ENCODE measurements at regions not wholly inside any gene's neighbourhood (a gene's known extent, or its start where the extent isn't known, plus 50 kb on each side); places are given as distances from the start of the nearest gene placed in this dataset.

DNA sequence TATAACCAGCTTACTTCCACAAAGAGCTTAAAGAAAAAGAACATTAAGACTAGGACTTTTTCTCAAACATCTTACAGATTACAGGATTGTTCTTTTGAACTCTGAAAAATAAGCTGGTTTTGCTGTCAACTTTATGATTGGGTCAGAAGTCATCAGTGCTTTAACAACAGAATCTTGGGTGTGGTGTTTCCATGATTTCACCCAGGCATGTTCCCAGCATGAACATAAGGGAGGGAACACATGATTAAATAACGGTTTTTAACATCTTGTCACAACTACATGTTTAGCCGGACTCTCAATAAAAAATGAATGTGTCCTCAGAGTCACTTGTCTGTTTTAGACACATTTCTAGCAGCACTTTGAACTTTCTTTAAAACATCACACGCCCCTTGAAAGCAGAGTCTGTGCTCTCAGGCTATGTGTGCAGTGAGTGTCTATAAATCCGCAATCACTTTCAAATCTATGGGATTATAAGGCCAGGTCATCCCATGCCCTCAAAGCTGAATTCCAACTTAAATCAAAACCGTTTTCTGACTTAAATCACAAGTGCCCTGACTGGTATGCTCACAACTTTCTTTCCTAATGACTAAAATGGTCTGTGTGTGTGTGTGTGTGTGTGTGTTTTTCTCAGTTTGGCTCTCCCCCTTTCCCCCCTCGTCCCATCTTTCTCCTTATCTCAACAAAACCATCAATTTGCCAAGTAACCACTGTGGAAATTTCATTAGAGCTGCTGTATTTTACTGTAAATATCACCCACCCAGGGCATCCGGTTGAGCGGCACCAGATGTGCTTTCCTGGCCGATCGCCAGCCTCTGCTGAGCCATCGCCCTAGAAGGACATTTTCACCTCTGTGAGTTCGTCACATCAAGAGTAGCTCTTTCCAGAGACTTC lies 216.8 kb upstream of the DTNBP1 start:
- H3K4me3 ChIP-seq (replicated peaks in 1 of 3; ENCODE audit: low read depth in 2 of 3, low read length in 3 of 3), result no peak overlapping the region
- peak in 1 of 3 donors; percentile 23 for DNase-seq
- peak overlapping the region in 6 of 7 donors; percentile 8 to 89 (median 50) for H3K27ac Mint-ChIP-seq
- peaks cover 0 to 3% of the 10 kb centered on the region in 2 donors for H3K36me3 Mint-ChIP-seq
- no peak overlapping the region for H2AFZ ChIP-seq (ENCODE audit: insufficient read depth, low read depth, low read length, poor library complexity, severe bottlenecking)
- peak overlapping the region in 1 of 2 donors; percentile 51 for H3K4me3 Mint-ChIP-seq
- peaks cover 0 to 4% (median 1%) of the 10 kb centered on the region in 3 donors for H3K27me3 Mint-ChIP-seq (ENCODE audit: low read depth in 3 of 3)
- WGBS (ENCODE audit: insufficient coverage), result 4% methylated on average over 8 of the region's 12 CpGs
- H3K4me2 ChIP-seq (replicated peaks; ENCODE audit: extremely low read depth, low read length, poor library complexity, severe bottlenecking), result peak overlapping the region; percentile 6
- H3K27ac ChIP-seq (ENCODE audit: low read depth in 1 of 2, low read length in 2 of 2), result no peak overlapping the region
- intact Hi-C loops (cut with micrococcal nuclease), result loop anchor here (10.0 kb wide), 2 partner anchors 245 to 255 kb away; partner anchors contain the start of gene MYLIP (in 1 of the 2)
- TF ChIP-seq, protein P1, sequence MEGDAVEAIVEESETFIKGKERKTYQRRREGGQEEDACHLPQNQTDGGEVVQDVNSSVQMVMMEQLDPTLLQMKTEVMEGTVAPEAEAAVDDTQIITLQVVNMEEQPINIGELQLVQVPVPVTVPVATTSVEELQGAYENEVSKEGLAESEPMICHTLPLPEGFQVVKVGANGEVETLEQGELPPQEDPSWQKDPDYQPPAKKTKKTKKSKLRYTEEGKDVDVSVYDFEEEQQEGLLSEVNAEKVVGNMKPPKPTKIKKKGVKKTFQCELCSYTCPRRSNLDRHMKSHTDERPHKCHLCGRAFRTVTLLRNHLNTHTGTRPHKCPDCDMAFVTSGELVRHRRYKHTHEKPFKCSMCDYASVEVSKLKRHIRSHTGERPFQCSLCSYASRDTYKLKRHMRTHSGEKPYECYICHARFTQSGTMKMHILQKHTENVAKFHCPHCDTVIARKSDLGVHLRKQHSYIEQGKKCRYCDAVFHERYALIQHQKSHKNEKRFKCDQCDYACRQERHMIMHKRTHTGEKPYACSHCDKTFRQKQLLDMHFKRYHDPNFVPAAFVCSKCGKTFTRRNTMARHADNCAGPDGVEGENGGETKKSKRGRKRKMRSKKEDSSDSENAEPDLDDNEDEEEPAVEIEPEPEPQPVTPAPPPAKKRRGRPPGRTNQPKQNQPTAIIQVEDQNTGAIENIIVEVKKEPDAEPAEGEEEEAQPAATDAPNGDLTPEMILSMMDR (IDR thresholded peaks at IDR 0.05), result no peak
- peaks cover 0 to 2% (median 0%) of the 10 kb centered on the region in 7 donors for H3K9me3 Mint-ChIP-seq
- no peaks in the 10 kb centered on the region for H3K27me3 ChIP-seq (ENCODE audit: control insufficient read depth in 2 of 2, insufficient read depth in 2 of 2, low read length in 2 of 2)
- H3K9ac ChIP-seq (ENCODE audit: insufficient read depth, low read length, poor library complexity, severe bottlenecking), result no peak overlapping the region
- H3K36me3 ChIP-seq (replicated peaks in 1 of 2; ENCODE audit: control insufficient read depth in 1 of 2, insufficient read depth in 2 of 2, low read length in 2 of 2), result no peaks in the 10 kb centered on the region
- H4K20me1 ChIP-seq (ENCODE audit: insufficient read depth, low read length), result no peaks in the 10 kb centered on the region
- peaks cover 64 to 65% of the 10 kb centered on the region in 2 donors for H3K4me1 ChIP-seq (ENCODE audit: control insufficient read depth in 1 of 2, insufficient read depth in 2 of 2, low read length in 2 of 2)
- H3K4me1 Mint-ChIP-seq, result peaks cover 61% of the 10 kb centered on the region
- H3K79me2 ChIP-seq (ENCODE audit: insufficient read depth, low read length), result no peaks in the 10 kb centered on the region
- H3K9me3 ChIP-seq (replicated peaks in 1 of 2; ENCODE audit: control insufficient read depth in 1 of 2, insufficient read depth in 1 of 2, low read length in 2 of 2), result no peaks in the 10 kb centered on the region

DNA sequence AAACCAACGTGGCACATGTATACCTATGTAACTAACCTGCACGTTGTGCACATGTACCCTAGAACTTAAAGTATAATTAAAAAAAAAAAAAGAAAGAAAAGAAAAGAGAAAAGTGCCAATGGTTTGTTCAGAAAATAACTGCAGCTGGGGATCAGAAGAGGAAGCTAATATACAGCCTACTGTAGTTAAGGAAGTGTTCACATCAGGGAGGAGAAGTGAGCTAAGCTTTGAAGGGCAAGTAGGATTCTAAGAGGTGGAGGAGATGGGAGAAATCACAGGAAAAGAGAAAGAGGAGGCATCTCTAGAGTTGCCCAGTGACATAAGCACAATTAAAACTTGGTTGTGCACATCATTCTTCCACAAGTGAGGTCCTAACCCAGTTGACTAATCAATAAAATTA lies 214.4 kb upstream of the DTNBP1 start:
- Mint-ChIP-seq H3K27ac (peak overlapping the region; percentile 48 to 97 (median 81)), H3K9me3 (peaks cover 0 to 2% (median 0%) of the 10 kb centered on the region in 7 donors), H3K4me3 (no peak overlapping the region), H3K36me3 (no peaks in the 10 kb centered on the region), H3K27me3 (ENCODE audit: low read depth in 3 of 3) (peaks cover 0 to 4% (median 0%) of the 10 kb centered on the region in 3 donors), H3K4me1 (peaks cover 70% of the 10 kb centered on the region)
- H2AFZ ChIP-seq (ENCODE audit: insufficient read depth, low read depth, low read length, poor library complexity, severe bottlenecking), result no peak overlapping the region
- H3K4me2 ChIP-seq (replicated peaks; ENCODE audit: extremely low read depth, low read length, poor library complexity, severe bottlenecking), result peak overlapping the region; percentile 15
- no peak overlapping the region for H3K4me3 ChIP-seq (replicated peaks in 1 of 3; ENCODE audit: low read depth in 2 of 3, low read length in 3 of 3)
- H3K9ac ChIP-seq (ENCODE audit: insufficient read depth, low read length, poor library complexity, severe bottlenecking), result no peak overlapping the region
- H3K9me3 ChIP-seq (replicated peaks in 1 of 2; ENCODE audit: control insufficient read depth in 1 of 2, insufficient read depth in 1 of 2, low read length in 2 of 2), result no peaks in the 10 kb centered on the region
- H4K20me1 ChIP-seq (ENCODE audit: insufficient read depth, low read length), result no peaks in the 10 kb centered on the region
- peak; percentile 37 to 64 (median 53) for DNase-seq
- no peaks in the 10 kb centered on the region for H3K27me3 ChIP-seq (ENCODE audit: control insufficient read depth in 2 of 2, insufficient read depth in 2 of 2, low read length in 2 of 2)
- H3K27ac ChIP-seq (ENCODE audit: low read depth in 1 of 2, low read length in 2 of 2), result peak overlapping the region in 1 of 2 donors; percentile 72
- H3K36me3 ChIP-seq (replicated peaks in 1 of 2; ENCODE audit: control insufficient read depth in 1 of 2, insufficient read depth in 2 of 2, low read length in 2 of 2), result no peaks in the 10 kb centered on the region
- WGBS (ENCODE audit: insufficient coverage), result no CpG with 5 or more reads among the region's 2 CpGs
- no peaks in the 10 kb centered on the region for H3K79me2 ChIP-seq (ENCODE audit: insufficient read depth, low read length)
- intact Hi-C loops (cut with micrococcal nuclease), result loop anchor here (10.0 kb wide), 2 partner anchors 248 to 258 kb away; partner anchors contain the start of gene MYLIP (in 1 of the 2)
- H3K4me1 ChIP-seq (ENCODE audit: control insufficient read depth in 1 of 2, insufficient read depth in 2 of 2, low read length in 2 of 2), result peaks cover 70 to 72% of the 10 kb centered on the region in 2 donors
- TF ChIP-seq, protein P1 (IDR thresholded peaks at IDR 0.05), result no peak

Data from CD14-positive monocyte (primary cell).